T-helper 22 cell (primary cell): ENCODE measurements at regions not wholly inside any gene's neighbourhood (a gene's known extent, or its start where the extent isn't known, plus 50 kb on each side); places are given as distances from the start of the nearest gene placed in this dataset.
"Not testable (repeated sequence)": the region's sequence is repeated elsewhere in the genome, so short reads cannot be mapped to it uniquely, and the experiment has no call there.

Experiments used
- DNase-seq: peaks from one replicate; pipeline ENCODE4 v3.0.0-alpha.2; 2020; ENCODE audit warnings: low read depth

GRCh38 chr21:33972539-33972938 lies 56.9 kb upstream of the ATP5PO start:
- DNase-seq = no peak

- no peak for DNase-seq
These were observed 55.9 kb upstream of the ATP5PO start for GRCh38 chr21:33971492-33972013.

GRCh38 chr21:33969581-33969980 lies 54.0 kb upstream of the ATP5PO start:
- no peak for DNase-seq

- no peak for DNase-seq
These were observed 53.4 kb upstream of the ATP5PO start for GRCh38 chr21:33968995-33969348.

GRCh38 chr21:33968080-33968994 lies 52.7 kb upstream of the ATP5PO start:
- DNase-seq = no peak

GRCh38 chr21:33967086-33967571 lies 51.5 kb upstream of the ATP5PO start:
- no peak for DNase-seq

- DNase-seq = no peak
These were observed 50.8 kb upstream of the ATP5PO start for GRCh38 chr21:33966324-33966949.

GRCh38 chr21:33965662-33966061 lies 50.1 kb upstream of the ATP5PO start:
- DNase-seq = not testable (repeated sequence)
